HG02571 (cell line): ENCODE measurements at regions not wholly inside any gene's neighbourhood (a gene's known extent, or its start where the extent isn't known, plus 50 kb on each side); places are given as distances from the start of the nearest gene placed in this dataset.
"Not testable (repeated sequence)": the region's sequence is repeated elsewhere in the genome, so short reads cannot be mapped to it uniquely, and the experiment has no call there.

Source experiments
- ATAC-seq: cut with Tn5 transposase; IDR thresholded peaks from one replicate; pipeline ENCODE4 v1.9.1; 2021; ENCODE audit warnings: mild to moderate bottlenecking, moderate library complexity; ENCODE audit not compliant: unreplicated experiment

- no peak for ATAC-seq
These were observed 510.4 kb downstream of the TRIML1 start for GRCh38 chr4:188649635-188650034.

GRCh38 chr4:188650516-188650915 lies 511.3 kb downstream of the TRIML1 start:
- no peak for ATAC-seq

GRCh38 chr4:188657365-188657764 lies 518.1 kb downstream of the TRIML1 start:
- no peak for ATAC-seq

- ATAC-seq = no peak
These were observed 519.8 kb downstream of the TRIML1 start for GRCh38 chr4:188658958-188659522.

- no peak for ATAC-seq
These were observed 521.6 kb downstream of the TRIML1 start for GRCh38 chr4:188660796-188661195.

- no peak for ATAC-seq
These were observed 522.3 kb downstream of the TRIML1 start for GRCh38 chr4:188661502-188661901.

- ATAC-seq = no peak
These were observed 524.1 kb downstream of the TRIML1 start for GRCh38 chr4:188663369-188663768.

GRCh38 chr4:188665491-188666457 lies 526.5 kb downstream of the TRIML1 start:
- no peak for ATAC-seq

GRCh38 chr4:188678691-188679090 lies 539.5 kb downstream of the TRIML1 start:
- not testable (repeated sequence) for ATAC-seq

GRCh38 chr4:188680004-188680666 lies 540.9 kb downstream of the TRIML1 start:
- ATAC-seq = no peak

GRCh38 chr4:188680667-188681063 lies 541.4 kb downstream of the TRIML1 start:
- ATAC-seq = no peak

- no peak for ATAC-seq
These were observed 543.1 kb downstream of the TRIML1 start for GRCh38 chr4:188682321-188682720.

GRCh38 chr4:188683571-188683970 lies 544.3 kb downstream of the TRIML1 start:
- no peak for ATAC-seq

- ATAC-seq = no peak
These were observed 549.7 kb downstream of the TRIML1 start for GRCh38 chr4:188688956-188689355.

- no peak for ATAC-seq
These were observed 552.6 kb downstream of the TRIML1 start for GRCh38 chr4:188691811-188692210.

- ATAC-seq = no peak
These were observed 556.0 kb downstream of the TRIML1 start for GRCh38 chr4:188695261-188695660.

- no peak for ATAC-seq
These were observed 558.0 kb downstream of the TRIML1 start for GRCh38 chr4:188697243-188697642.

GRCh38 chr4:188701952-188702351 lies 562.7 kb downstream of the TRIML1 start:
- ATAC-seq = no peak

GRCh38 chr4:188704288-188704687 lies 565.0 kb downstream of the TRIML1 start:
- ATAC-seq = no peak

- ATAC-seq = no peak
These were observed 567.8 kb downstream of the TRIML1 start for GRCh38 chr4:188707036-188707435.

- no peak for ATAC-seq
These were observed 575.3 kb downstream of the TRIML1 start for GRCh38 chr4:188714501-188714900.

- ATAC-seq = no peak
These were observed 575.7 kb downstream of the TRIML1 start for GRCh38 chr4:188714907-188715306.
